Kidney epithelial cell (primary cell): ENCODE measurements at regions not wholly inside any gene's neighbourhood (a gene's known extent, or its start where the extent isn't known, plus 50 kb on each side); places are given as distances from the start of the nearest gene placed in this dataset.

Source experiments
- DNase-seq: peaks from one replicate; pipeline ENCODE4 v3.0.0-alpha.2; 2010; ENCODE audit warnings: low read depth
- H3K27me3 ChIP-seq: 2 replicates; pipeline ENCODE4 v1.6.0; 2011; ENCODE audit warnings: low read length; ENCODE audit not compliant: control insufficient read depth, insufficient read depth
- H3K36me3 ChIP-seq: 2 replicates; pipeline ENCODE4 v1.5.1; 2011; ENCODE audit warnings: low read length; ENCODE audit not compliant: control insufficient read depth, insufficient read depth
- H3K4me3 ChIP-seq: 2 replicates; pipeline ENCODE4 v1.5.1; 2011; ENCODE audit warnings: low read depth, mild to moderate bottlenecking, control low read depth, low read length
- CTCF ChIP-seq: IDR thresholded peaks from 2 replicates; pipeline ENCODE4 v1.5.1; 2011; ENCODE audit warnings: mild to moderate bottlenecking, moderate library complexity, low read length, control low read depth, inconsistent platforms; ENCODE audit not compliant: insufficient read depth, poor library complexity, severe bottlenecking

DNA sequence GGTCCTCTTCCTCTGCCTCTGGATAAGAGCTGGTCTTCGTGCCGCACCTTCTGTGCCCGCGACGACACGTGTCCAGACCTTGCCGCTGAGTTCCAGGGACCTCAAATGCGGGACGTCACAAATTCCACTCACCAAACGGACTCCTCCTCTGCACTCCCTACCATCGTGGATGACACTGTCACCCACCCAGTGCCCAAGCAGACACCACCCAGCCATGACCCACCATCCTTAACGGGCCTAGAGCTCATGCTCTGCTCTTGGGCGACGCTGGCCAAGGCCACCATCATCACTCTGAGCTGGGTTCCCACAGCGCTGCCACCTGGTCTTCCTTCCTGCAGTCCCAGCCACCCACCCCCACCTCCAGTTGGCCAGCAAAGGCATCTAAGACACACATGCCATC lies 96.4 kb upstream of the RPL38 start:
- no peak for TF ChIP-seq CTCF

GRCh38 chr17:74108126-74108705 lies 95.3 kb upstream of the RPL38 start:
- no peaks in the 10 kb centered on the region for H3K36me3 ChIP-seq
- peaks cover 2% of the 10 kb centered on the region for H3K27me3 ChIP-seq
- H3K4me3 ChIP-seq = no peak overlapping the region
- TF ChIP-seq CTCF = no peak
- no peak for DNase-seq

More for the DNA sequence above, 96.4 kb upstream of the RPL38 start:
- DNase-seq = no peak
- no peak overlapping the region for H3K4me3 ChIP-seq
- H3K36me3 ChIP-seq = no peaks in the 10 kb centered on the region
- H3K27me3 ChIP-seq = peaks cover 2% of the 10 kb centered on the region

GRCh38 chr17:74110467-74110866 lies 93.0 kb upstream of the RPL38 start:
- no peaks in the 10 kb centered on the region for H3K36me3 ChIP-seq
- H3K4me3 ChIP-seq = no peak overlapping the region
- no peaks in the 10 kb centered on the region for H3K27me3 ChIP-seq
- DNase-seq = no peak
- no peak for TF ChIP-seq CTCF

DNA sequence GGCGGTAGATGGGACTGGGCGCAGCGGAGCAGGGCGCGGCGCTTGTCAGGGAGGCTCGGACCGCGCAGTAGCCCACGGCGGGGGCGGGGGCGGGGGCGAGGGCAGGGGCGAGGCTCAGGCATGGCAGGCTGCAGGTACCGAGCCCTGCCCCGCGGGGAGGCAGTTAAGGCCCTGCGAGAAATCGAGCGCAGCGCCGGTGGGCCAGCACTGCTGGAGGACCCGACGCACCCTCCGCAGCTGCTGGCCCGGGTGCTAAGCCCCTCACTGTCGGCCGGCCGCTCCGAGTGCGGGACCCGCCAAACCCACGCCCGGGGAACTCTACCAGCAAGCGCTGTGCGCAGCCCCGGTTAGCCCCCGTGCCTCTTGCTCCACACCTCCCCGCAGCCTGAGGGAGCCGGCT lies 90.2 kb upstream of the RPL38 start:
- Histone ChIP-seq H3K4me3 (no peak overlapping the region), H3K36me3 (no peaks in the 10 kb centered on the region), H3K27me3 (peaks cover 9% of the 10 kb centered on the region)
- DNase-seq = no peak
- no peak for TF ChIP-seq CTCF

DNA sequence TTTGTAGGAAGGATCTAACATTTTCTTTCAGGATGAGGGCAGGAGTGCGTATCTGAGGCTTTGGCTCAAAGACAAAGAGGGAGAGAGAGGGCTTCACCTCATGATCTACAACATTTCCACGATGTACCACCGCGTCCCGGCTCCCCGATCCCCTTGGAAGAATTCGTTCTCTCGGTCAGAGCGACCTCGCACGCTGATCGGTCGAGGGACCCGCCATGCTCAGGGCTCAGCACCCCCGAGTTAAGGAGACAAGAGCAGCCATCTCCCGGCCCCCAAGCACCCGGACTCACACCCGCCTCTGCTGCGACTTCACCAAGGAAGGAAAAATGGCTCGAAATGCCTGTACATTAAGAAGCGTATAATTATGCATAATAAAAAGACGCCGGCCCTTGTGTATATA lies 89.5 kb upstream of the RPL38 start:
- Histone ChIP-seq H3K27me3 (peaks cover 9% of the 10 kb centered on the region), H3K4me3 (no peak overlapping the region), H3K36me3 (no peaks in the 10 kb centered on the region)
- no peak for DNase-seq
- TF ChIP-seq CTCF = no peak

DNA sequence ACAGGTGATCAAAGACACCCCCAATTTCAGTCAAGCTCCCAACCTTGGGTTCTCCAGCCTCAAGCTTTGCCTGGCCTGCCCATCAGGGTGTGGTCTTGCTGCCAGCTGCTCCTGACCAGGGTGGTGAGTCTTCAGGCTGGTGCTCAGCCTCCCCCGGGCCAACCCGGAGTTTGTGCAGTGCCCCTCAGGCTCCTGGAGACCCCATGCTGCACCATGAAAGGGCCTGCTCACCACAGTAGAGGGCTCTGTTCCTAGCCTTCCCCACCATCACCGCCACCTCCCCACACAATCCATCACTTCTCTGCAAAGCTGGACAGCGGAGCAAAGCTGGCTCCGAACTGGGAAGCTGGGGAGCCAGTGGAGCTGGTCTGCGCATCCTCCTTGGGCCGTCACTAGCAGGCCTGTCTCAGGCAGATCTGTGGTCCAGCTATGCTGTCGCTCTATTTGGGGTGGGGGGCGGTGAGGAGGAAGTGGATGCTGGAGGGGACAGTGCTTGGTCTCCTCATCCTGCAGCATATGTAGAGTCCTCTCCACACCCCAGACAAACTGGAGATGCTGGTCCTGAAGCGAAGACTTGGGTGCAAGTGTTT lies 88.5 kb upstream of the RPL38 start:
- Histone ChIP-seq H3K27me3 (peaks cover 9% of the 10 kb centered on the region), H3K4me3 (no peak overlapping the region), H3K36me3 (no peaks in the 10 kb centered on the region)
- TF ChIP-seq CTCF = no peak
- no peak for DNase-seq
